Left lobe of liver (tissue), 2 donors: ENCODE measurements at regions not wholly inside any gene's neighbourhood (a gene's known extent, or its start where the extent isn't known, plus 50 kb on each side); places are given as distances from the start of the nearest gene placed in this dataset.

Experiments used
- ATAC-seq: fragments of 200-7000 bp; cut with Tn5 transposase; one replicate; pipeline ENCODE4 v1.9.1; 2020; ENCODE audit warnings: mild to moderate bottlenecking, moderate library complexity
- DNase-seq: peaks from one replicate; pipeline ENCODE4 v3.0.0-alpha.2; 2020; ENCODE audit warnings: low spot score
- donor health status: DM: no; HTN: no; CAD: no; lungs with moderate emphysema.
- donor health status: DM: no; HTN: yes; CAD: no.

DNA sequence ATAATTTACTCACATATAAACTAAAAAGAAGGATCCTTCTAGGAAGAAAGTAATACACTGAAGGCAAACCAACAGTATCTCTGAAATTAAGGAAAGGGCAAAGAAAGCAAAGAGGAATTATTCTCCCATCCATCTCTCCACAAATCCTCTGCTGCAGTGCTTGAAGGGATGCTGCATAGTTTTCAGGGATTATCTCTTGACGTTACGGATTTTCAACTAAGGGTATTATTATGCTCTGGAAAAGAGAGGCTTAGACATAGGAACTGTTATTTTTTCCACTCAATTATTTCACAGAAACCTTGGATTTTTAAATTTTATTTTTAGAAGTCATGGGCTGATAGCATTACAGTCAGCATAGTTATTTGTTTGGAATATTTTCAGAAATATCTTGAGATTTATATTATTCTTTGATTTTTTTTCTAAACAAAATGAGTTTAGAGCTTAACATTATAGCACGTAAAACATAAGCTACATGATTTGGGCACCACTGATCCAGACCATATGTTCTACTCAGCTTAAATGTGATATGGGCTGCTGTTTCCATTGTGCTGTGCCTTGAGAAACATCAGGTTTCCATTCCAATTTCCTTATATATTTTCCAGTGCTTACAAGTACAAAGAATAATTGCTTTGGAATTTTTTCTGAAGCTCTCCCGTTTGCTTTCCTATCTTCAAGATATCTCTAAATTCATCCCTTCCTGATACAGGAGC, 57.9 kb upstream of the DCN start:
- no peak for ATAC-seq
- DNase-seq, result no peak

DNA sequence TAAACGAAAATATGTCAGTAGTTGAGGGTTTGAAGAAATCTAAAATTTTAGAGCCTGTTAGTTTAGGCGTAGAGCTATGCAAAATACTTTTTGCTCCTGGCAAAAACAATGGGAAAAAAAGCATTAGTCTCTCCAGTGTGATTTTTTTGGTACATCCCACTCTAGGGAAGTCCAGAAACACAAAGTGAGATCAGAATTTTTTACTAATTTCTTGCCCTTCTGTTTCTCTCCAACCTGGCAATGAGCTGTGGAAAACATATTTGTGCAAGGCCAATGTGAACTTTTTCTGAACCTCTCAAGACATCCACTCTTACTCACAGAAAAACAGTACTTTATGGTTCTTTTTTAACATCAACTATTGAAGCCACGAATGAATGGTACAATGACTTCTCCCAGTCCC, 56.9 kb upstream of the DCN start:
- DNase-seq, result no peak
- ATAC-seq, result no peak
